Neural cell (in vitro differentiated cells): ENCODE measurements at regions not wholly inside any gene's neighbourhood (a gene's known extent, or its start where the extent isn't known, plus 50 kb on each side); places are given as distances from the start of the nearest gene placed in this dataset.

Source experiments
- H2AFZ ChIP-seq: fragments of 200-600, 300-800 bp; sonication (generic), shearing (Covaris generic); 2 replicates; pipeline ENCODE4 v1.6.0; 2014; ENCODE audit warnings: low read depth, mild to moderate bottlenecking, antibody characterized with exemption, low read length, moderate library complexity
- H3F3A ChIP-seq: fragments of 200-600 bp; shearing (Covaris generic); 2 replicates; pipeline ENCODE4 v1.6.1; 2016; ENCODE audit warnings: mild to moderate bottlenecking, moderate library complexity, mixed read lengths, antibody characterized with exemption, low read length; ENCODE audit not compliant: insufficient read depth, poor library complexity, severe bottlenecking
- H3K27ac ChIP-seq: fragments of 200-600, 300-800 bp; sonication (generic), shearing (Covaris generic); 2 replicates; pipeline ENCODE4 v1.5.1; 2014; ENCODE audit warnings: mild to moderate bottlenecking, low read length, moderate library complexity
- H3K27me3 ChIP-seq: fragments of 300-800, 200-600 bp; sonication (generic), shearing (Covaris generic); 2 replicates; pipeline ENCODE4 v1.6.0; 2014; ENCODE audit warnings: mild to moderate bottlenecking, low read depth, low read length, moderate library complexity; ENCODE audit not compliant: insufficient read depth
- H3K36me3 ChIP-seq: fragments of 300-800, 200-600 bp; sonication (generic), shearing (Covaris generic); 2 replicates; pipeline ENCODE4 v1.5.1; 2014; ENCODE audit warnings: mild to moderate bottlenecking, antibody characterized with exemption, low read length, moderate library complexity; ENCODE audit not compliant: insufficient read depth
- H3K4me2 ChIP-seq: fragments of 300-800, 200-600 bp; sonication (generic), shearing (Covaris generic); 2 replicates; pipeline ENCODE4 v1.6.0; 2014; ENCODE audit warnings: mild to moderate bottlenecking, low read length
- H3K4me3 ChIP-seq: fragments of 300-800, 200-600 bp; sonication (generic), shearing (Covaris generic); 2 replicates; pipeline ENCODE4 v1.5.1; 2014; ENCODE audit warnings: mild to moderate bottlenecking, low read length, moderate library complexity
- H3K79me2 ChIP-seq: fragments of 200-600 bp; shearing (Covaris generic); replicated peaks from 2 replicates; pipeline ENCODE4 v1.6.0; 2014; ENCODE audit warnings: mild to moderate bottlenecking, low read length, moderate library complexity; ENCODE audit not compliant: insufficient read depth
- H3K9ac ChIP-seq: fragments of 300-800, 200-600 bp; sonication (generic), shearing (Covaris generic); 2 replicates; pipeline ENCODE4 v1.6.1; 2016; ENCODE audit warnings: mild to moderate bottlenecking, low read length, mixed read lengths
- H3K9me2 ChIP-seq: fragments of 200-600 bp; shearing (Covaris generic); 2 replicates; pipeline ENCODE4 v1.6.1; 2016; ENCODE audit warnings: mild to moderate bottlenecking, low read length, mixed read lengths; ENCODE audit not compliant: insufficient read depth
- H3K9me3 ChIP-seq: fragments of 200-600, 300-800 bp; sonication (generic), shearing (Covaris generic); 2 replicates; pipeline ENCODE4 v1.6.1; 2016; ENCODE audit warnings: mild to moderate bottlenecking, mixed run types, low read length, moderate library complexity, mixed read lengths
- H4K20me1 ChIP-seq: fragments of 200-600 bp; shearing (Covaris generic); 2 replicates; pipeline ENCODE4 v1.6.1; 2016; ENCODE audit warnings: mild to moderate bottlenecking, mixed run types; ENCODE audit not compliant: insufficient read depth
- CTCF ChIP-seq: fragments of 450-650 bp; IDR thresholded peaks from 2 replicates; pipeline ENCODE4 v1.5.1; 2014; ENCODE audit warnings: antibody characterized with exemption, mild to moderate bottlenecking, moderate library complexity; ENCODE audit not compliant: poor library complexity, severe bottlenecking
- EP300 ChIP-seq: fragments of 450-650 bp; conservative IDR thresholded peaks from 2 replicates; pipeline ENCODE4 v1.6.1; 2014; ENCODE audit warnings: antibody characterized with exemption, mild to moderate bottlenecking, moderate library complexity; ENCODE audit not compliant: poor library complexity, severe bottlenecking
- EZH2 ChIP-seq: fragments of 200-600, 300-800 bp; shearing (Covaris generic), sonication (generic); IDR thresholded peaks from 2 replicates; pipeline ENCODE4 v1.6.1; 2014; ENCODE audit warnings: antibody characterized with exemption, low read length, borderline replicate concordance, mild to moderate bottlenecking; ENCODE audit not compliant: insufficient read depth, poor library complexity, severe bottlenecking
- MXI1 ChIP-seq: fragments of 450-650 bp; conservative IDR thresholded peaks from 2 replicates; pipeline ENCODE4 v1.6.1; 2014; ENCODE audit warnings: antibody characterized with exemption, mild to moderate bottlenecking; ENCODE audit not compliant: poor library complexity, severe bottlenecking
- POLR2AphosphoS5 ChIP-seq: IDR thresholded peaks from 2 replicates; pipeline ENCODE4 v1.6.1; 2012
- RAD21 ChIP-seq: fragments of 450-650 bp; conservative IDR thresholded peaks from 2 replicates; pipeline ENCODE4 v1.6.1; 2014; ENCODE audit warnings: antibody characterized with exemption, mild to moderate bottlenecking, moderate library complexity
- REST ChIP-seq: IDR thresholded peaks from 2 replicates; pipeline ENCODE4 v1.6.1; 2012; ENCODE audit warnings: borderline replicate concordance
- SMC3 ChIP-seq: fragments of 450-650 bp; conservative IDR thresholded peaks from 2 replicates; pipeline ENCODE4 v1.6.1; 2014; ENCODE audit warnings: antibody characterized with exemption, mild to moderate bottlenecking, moderate library complexity; ENCODE audit not compliant: poor library complexity
- TAF1 ChIP-seq: IDR thresholded peaks from 2 replicates; pipeline ENCODE4 v1.6.1; 2012; ENCODE audit warnings: low read depth

- TF ChIP-seq RAD21 = peak; percentile 20
- TF ChIP-seq POLR2AphosphoS5 = peak; percentile 62
- no peak for TF ChIP-seq TAF1
- TF ChIP-seq MXI1 = no peak
- TF ChIP-seq SMC3 = peak; percentile 14
- TF ChIP-seq REST = no peak
- peak; percentile 86 for TF ChIP-seq EP300
- no peak for TF ChIP-seq EZH2
- no peak for TF ChIP-seq CTCF
Observed at GRCh38 chr9:27625751-27626150, 52.5 kb upstream of the C9orf72 start.

GRCh38 chr9:27626244-27627187, 53.2 kb upstream of the C9orf72 start:
- Histone ChIP-seq H3K27me3 (no peaks in the 10 kb centered on the region), H3K36me3 (no peaks in the 10 kb centered on the region), H2AFZ (no peak overlapping the region), H3K79me2 (no peaks in the 10 kb centered on the region), H3K4me3 (peak overlapping the region; percentile 38), H3K9me2 (no peaks in the 10 kb centered on the region), H3K9ac (peak overlapping the region; percentile 57), H3K4me2 (peak overlapping the region; percentile 12), H3F3A (no peaks in the 10 kb centered on the region), H3K27ac (peak overlapping the region; percentile 89), H4K20me1 (no peaks in the 10 kb centered on the region), H3K9me3 (no peaks in the 10 kb centered on the region)
- TF ChIP-seq TAF1 (no peak), MXI1 (no peak), EZH2 (no peak), POLR2AphosphoS5 (no peak), CTCF (no peak), EP300 (no peak), REST (no peak), SMC3 (no peak), RAD21 (no peak)

More at GRCh38 chr9:27625751-27626150, 52.5 kb upstream of the C9orf72 start:
- Histone ChIP-seq H3K9me2 (no peaks in the 10 kb centered on the region), H3K27me3 (no peaks in the 10 kb centered on the region), H3K4me3 (peak overlapping the region; percentile 38), H4K20me1 (no peaks in the 10 kb centered on the region), H3K9me3 (no peaks in the 10 kb centered on the region), H3K79me2 (no peaks in the 10 kb centered on the region), H3K9ac (peak overlapping the region; percentile 57), H3K36me3 (no peaks in the 10 kb centered on the region), H2AFZ (no peak overlapping the region), H3F3A (no peaks in the 10 kb centered on the region), H3K4me2 (peak overlapping the region; percentile 12), H3K27ac (peak overlapping the region; percentile 89)
